K562 (cell line): ENCODE measurements at regions not wholly inside any gene's neighbourhood (a gene's known extent, or its start where the extent isn't known, plus 50 kb on each side); places are given as distances from the start of the nearest gene placed in this dataset.

Source experiments
- ATAC-seq: fragments of 200-7000 bp; cut with Tn5 transposase; 3 replicates; pipeline ENCODE4 v1.9.1; 2020; ENCODE audit warnings: moderate library complexity
- BruUV-seq: library from RNA; stranded (reverse); fragments of 400-500 nt; replicated peaks from 2 replicates; lab custom pipeline; 2021; lab: Mats Ljungman, UMichigan
- CTCF ChIA-PET: fragments of 300-600 bp; formaldehyde crosslinking; extraction: SDS; loops from one replicate; lab custom pipeline; 2021; ENCODE audit warnings: low intra/inter-chr PET ratio; lab: Yijun Ruan, JAX
- POLR2A ChIA-PET: fragments of 300-600, 350-650 bp; sonication (Branson Sonifier 250); formaldehyde crosslinking; extraction: SDS; loops from one replicate; lab custom pipeline; 2021; ENCODE audit warnings: antibody characterized with exemption, inconsistent platforms; lab: Yijun Ruan, JAX
- DNase-seq, 4 experiments: peaks; one replicate each; pipeline versions ENCODE4 v3.0.0 to v3.0.0-alpha.2; 2011 to 2018; ENCODE audit warnings: low spot score in 3 of 4, mixed read lengths in 3 of 4; ENCODE audit errors: extremely low read depth in 1 of 4
- FAIRE-seq: peaks from 2 replicates; lab custom pipeline; 2011; peaks lifted over from hg19 to GRCh38; lab: Jason Lieb, UNC
- H2AFZ ChIP-seq: 2 replicates; pipeline ENCODE4 v1.6.0; 2011; ENCODE audit warnings: low read depth, low read length, control low read depth, inconsistent platforms
- H3K27ac ChIP-seq: fragments of 200-600 bp; 3 replicates; pipeline ENCODE4 v1.8.0; 2011; ENCODE audit warnings: low read depth, mild to moderate bottlenecking, control low read depth, inconsistent platforms, low read length, moderate library complexity, mixed read lengths; ENCODE audit errors: extremely low read depth
- H3K27me3 ChIP-seq, 2 experiments: fragments of 300-600 bp in 1 of 2; 2 replicates in 1 of 2; 3 replicates in 1 of 2; pipeline versions ENCODE4 v1.6.0 to v1.8.0; 2011; ENCODE audit warnings: inconsistent platforms in 2 of 2, low read length in 2 of 2, mild to moderate bottlenecking in 1 of 2, mixed read lengths in 1 of 2, moderate library complexity in 1 of 2; ENCODE audit not compliant: control insufficient read depth in 2 of 2, insufficient read depth in 2 of 2
- H3K36me3 ChIP-seq: fragments of 300-600 bp; 3 replicates; pipeline ENCODE4 v1.8.0; 2011; ENCODE audit warnings: mild to moderate bottlenecking, low read length, inconsistent platforms; ENCODE audit not compliant: control insufficient read depth, insufficient read depth
- H3K4me1 ChIP-seq, 2 experiments: fragments of 200-600 bp in 1 of 2; replicated peaks in 1 of 2; 2 replicates in 1 of 2; 3 replicates in 1 of 2; pipeline versions ENCODE4 v1.5.1 to v1.8.0; 2011; ENCODE audit warnings: inconsistent platforms in 2 of 2, low read length in 2 of 2, mild to moderate bottlenecking in 1 of 2, mixed read lengths in 1 of 2, moderate library complexity in 1 of 2; ENCODE audit not compliant: control insufficient read depth in 2 of 2, insufficient read depth in 2 of 2
- H3K4me2 ChIP-seq: 2 replicates; pipeline ENCODE4 v1.6.1; 2011; ENCODE audit warnings: low read length, control low read depth, inconsistent platforms, mixed read lengths; ENCODE audit not compliant: insufficient read depth
- H3K4me3 ChIP-seq: fragments of 200-600 bp; sonication (generic), shearing (Covaris generic); 2 replicates; pipeline ENCODE4 v1.5.1; 2016; ENCODE audit warnings: control low read depth, inconsistent platforms
- H3K79me2 ChIP-seq: fragments of 200-600 bp; 3 replicates; pipeline ENCODE4 v1.8.0; 2011; ENCODE audit warnings: low read length, inconsistent platforms; ENCODE audit not compliant: control insufficient read depth, insufficient read depth
- H3K9ac ChIP-seq, 2 experiments: 2 replicates each; pipeline versions ENCODE4 v1.6.0 to v1.6.1; 2011; ENCODE audit warnings: low read depth in 2 of 2, low read length in 2 of 2, control low read depth in 1 of 2, inconsistent platforms in 1 of 2, mild to moderate bottlenecking in 1 of 2, mixed read lengths in 1 of 2; ENCODE audit not compliant: insufficient read depth in 1 of 2
- H3K9me1 ChIP-seq: one replicate; pipeline ENCODE4 v1.6.0; 2011; ENCODE audit warnings: inconsistent platforms, mild to moderate bottlenecking, low read length, moderate library complexity; ENCODE audit not compliant: control insufficient read depth, insufficient read depth
- H3K9me3 ChIP-seq: replicated peaks from 2 replicates; pipeline ENCODE4 v1.5.1; 2011; ENCODE audit warnings: low read depth, low read length, inconsistent platforms; ENCODE audit not compliant: control insufficient read depth, insufficient read depth
- H4K20me1 ChIP-seq: replicated peaks from 2 replicates; pipeline ENCODE4 v1.6.1; 2011; ENCODE audit warnings: low read length, inconsistent platforms, mixed read lengths; ENCODE audit not compliant: control insufficient read depth, insufficient read depth
- PHTF2 ChIP-seq: fragments of 250-450 bp; sonication (Bioruptor Pico); IDR thresholded peaks from 2 replicates; pipeline ENCODE4 v1.5.0; 2021; ENCODE audit warnings: mild to moderate bottlenecking
- WGBS: fragments of 100-300 bp; shearing (Covaris generic); methylation state at CpG from one replicate; pipeline ENCODE4 v1.1.6; 2016; ENCODE audit warnings: low coverage, mixed read lengths; ENCODE audit not compliant: insufficient coverage; ENCODE audit errors: missing lambda C conversion rate; 5-methylcytosine and 5-hydroxymethylcytosine counted together
- in situ Hi-C: fragments of 300-500 bp; cut with MboI; formaldehyde crosslinking; loops from 4 replicates; pipeline ENCODE4 v1.15.0; 2018; ENCODE audit warnings: inconsistent platforms, mixed read lengths
- intact Hi-C: fragments of 100-400 bp; cut with micrococcal nuclease; formaldehyde crosslinking; loops from 2 replicates; pipeline ENCODE4 v1.14.2; 2022
- TF ChIP-seq, protein P1 (sequence below): IDR thresholded peaks from 3 replicates; pipeline ENCODE4 v1.6.1; 2011; ENCODE audit warnings: borderline replicate concordance, mild to moderate bottlenecking; ENCODE audit not compliant: insufficient read length, insufficient read depth
- TF ChIP-seq, protein P2 (sequence below): conservative IDR thresholded peaks from 2 replicates; pipeline ENCODE4 v1.6.1; 2011; ENCODE audit warnings: low read depth, mild to moderate bottlenecking, low read length; ENCODE audit not compliant: control insufficient read depth
- TF ChIP-seq, protein P3 (sequence below): fragments of 250-450 bp; sonication (Bioruptor Pico); IDR thresholded peaks from 2 replicates; pipeline ENCODE4 v1.5.0; 2021

DNA sequence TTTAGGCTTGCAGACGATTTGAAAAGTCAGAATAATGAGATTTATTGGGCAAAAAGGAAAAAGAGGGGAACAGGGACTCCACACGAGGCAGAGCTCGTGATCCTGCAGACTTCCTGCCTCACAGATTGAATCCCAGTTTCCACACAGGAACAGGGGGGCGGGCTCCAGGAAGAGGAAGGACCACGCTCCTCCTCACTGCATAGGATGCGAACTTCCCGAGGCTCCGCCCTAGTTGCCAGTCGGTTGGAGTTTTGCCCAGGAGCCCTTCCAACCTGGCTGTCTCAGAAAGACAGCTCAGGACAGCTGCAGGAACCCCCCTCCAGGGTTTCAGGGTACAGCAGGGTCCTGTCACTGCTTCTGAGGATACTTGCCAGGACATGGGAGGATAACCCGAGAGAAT, 488.3 kb upstream of the ADARB2 start:
- ChIA-PET POLR2A (no interaction called here), CTCF (no interaction called here)
- Histone ChIP-seq H3K9me1 (no peaks in the 10 kb centered on the region), H3K27me3 (peaks cover 0 to 9% of the 10 kb centered on the region in 2 experiments; a peak in 2 of 5 replicates), H3K4me1 (no peaks in the 10 kb centered on the region), H3K9me3 (no peaks in the 10 kb centered on the region), H3K4me2 (no peak overlapping the region), H4K20me1 (no peaks in the 10 kb centered on the region), H3K4me3 (no peak overlapping the region), H3K36me3 (no peaks in the 10 kb centered on the region), H3K9ac (no peak overlapping the region), H3K79me2 (no peaks in the 10 kb centered on the region), H3K27ac (no peak overlapping the region), H2AFZ (no peak overlapping the region)
- TF ChIP-seq, protein P1, sequence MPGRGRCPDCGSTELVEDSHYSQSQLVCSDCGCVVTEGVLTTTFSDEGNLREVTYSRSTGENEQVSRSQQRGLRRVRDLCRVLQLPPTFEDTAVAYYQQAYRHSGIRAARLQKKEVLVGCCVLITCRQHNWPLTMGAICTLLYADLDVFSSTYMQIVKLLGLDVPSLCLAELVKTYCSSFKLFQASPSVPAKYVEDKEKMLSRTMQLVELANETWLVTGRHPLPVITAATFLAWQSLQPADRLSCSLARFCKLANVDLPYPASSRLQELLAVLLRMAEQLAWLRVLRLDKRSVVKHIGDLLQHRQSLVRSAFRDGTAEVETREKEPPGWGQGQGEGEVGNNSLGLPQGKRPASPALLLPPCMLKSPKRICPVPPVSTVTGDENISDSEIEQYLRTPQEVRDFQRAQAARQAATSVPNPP, result no peak
- TF ChIP-seq, protein P2, sequence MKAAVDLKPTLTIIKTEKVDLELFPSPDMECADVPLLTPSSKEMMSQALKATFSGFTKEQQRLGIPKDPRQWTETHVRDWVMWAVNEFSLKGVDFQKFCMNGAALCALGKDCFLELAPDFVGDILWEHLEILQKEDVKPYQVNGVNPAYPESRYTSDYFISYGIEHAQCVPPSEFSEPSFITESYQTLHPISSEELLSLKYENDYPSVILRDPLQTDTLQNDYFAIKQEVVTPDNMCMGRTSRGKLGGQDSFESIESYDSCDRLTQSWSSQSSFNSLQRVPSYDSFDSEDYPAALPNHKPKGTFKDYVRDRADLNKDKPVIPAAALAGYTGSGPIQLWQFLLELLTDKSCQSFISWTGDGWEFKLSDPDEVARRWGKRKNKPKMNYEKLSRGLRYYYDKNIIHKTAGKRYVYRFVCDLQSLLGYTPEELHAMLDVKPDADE, result no peak
- TF ChIP-seq PHTF2 (CRISPR knock-in tag), result no peak
- TF ChIP-seq, protein P3, sequence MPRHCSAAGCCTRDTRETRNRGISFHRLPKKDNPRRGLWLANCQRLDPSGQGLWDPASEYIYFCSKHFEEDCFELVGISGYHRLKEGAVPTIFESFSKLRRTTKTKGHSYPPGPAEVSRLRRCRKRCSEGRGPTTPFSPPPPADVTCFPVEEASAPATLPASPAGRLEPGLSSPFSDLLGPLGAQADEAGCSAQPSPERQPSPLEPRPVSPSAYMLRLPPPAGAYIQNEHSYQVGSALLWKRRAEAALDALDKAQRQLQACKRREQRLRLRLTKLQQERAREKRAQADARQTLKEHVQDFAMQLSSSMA (CRISPR knock-in tag), result no peak
- in situ Hi-C loops (no loop called here), intact Hi-C loops (no loop called here)
- WGBS, result 0% methylated on average over 7 of the region's 10 CpGs
- DNase-seq (no peak), FAIRE-seq (no peak), ATAC-seq (no peak)
- no TSS peak for BruUV-seq
